Neural cell (in vitro differentiated cells): ENCODE measurements at regions not wholly inside any gene's neighbourhood (a gene's known extent, or its start where the extent isn't known, plus 50 kb on each side); places are given as distances from the start of the nearest gene placed in this dataset.

Experiments
- H2AFZ ChIP-seq: fragments of 200-600, 300-800 bp; sonication (generic), shearing (Covaris generic); 2 replicates; pipeline ENCODE4 v1.6.0; 2014; ENCODE audit warnings: low read depth, mild to moderate bottlenecking, antibody characterized with exemption, low read length, moderate library complexity
- H3F3A ChIP-seq: fragments of 200-600 bp; shearing (Covaris generic); 2 replicates; pipeline ENCODE4 v1.6.1; 2016; ENCODE audit warnings: mild to moderate bottlenecking, moderate library complexity, mixed read lengths, antibody characterized with exemption, low read length; ENCODE audit not compliant: insufficient read depth, poor library complexity, severe bottlenecking
- H3K27ac ChIP-seq: fragments of 200-600, 300-800 bp; sonication (generic), shearing (Covaris generic); 2 replicates; pipeline ENCODE4 v1.5.1; 2014; ENCODE audit warnings: mild to moderate bottlenecking, low read length, moderate library complexity
- H3K27me3 ChIP-seq: fragments of 300-800, 200-600 bp; sonication (generic), shearing (Covaris generic); 2 replicates; pipeline ENCODE4 v1.6.0; 2014; ENCODE audit warnings: mild to moderate bottlenecking, low read depth, low read length, moderate library complexity; ENCODE audit not compliant: insufficient read depth
- H3K36me3 ChIP-seq: fragments of 300-800, 200-600 bp; sonication (generic), shearing (Covaris generic); 2 replicates; pipeline ENCODE4 v1.5.1; 2014; ENCODE audit warnings: mild to moderate bottlenecking, antibody characterized with exemption, low read length, moderate library complexity; ENCODE audit not compliant: insufficient read depth
- H3K4me2 ChIP-seq: fragments of 300-800, 200-600 bp; sonication (generic), shearing (Covaris generic); 2 replicates; pipeline ENCODE4 v1.6.0; 2014; ENCODE audit warnings: mild to moderate bottlenecking, low read length
- H3K4me3 ChIP-seq: fragments of 300-800, 200-600 bp; sonication (generic), shearing (Covaris generic); 2 replicates; pipeline ENCODE4 v1.5.1; 2014; ENCODE audit warnings: mild to moderate bottlenecking, low read length, moderate library complexity
- H3K79me2 ChIP-seq: fragments of 200-600 bp; shearing (Covaris generic); replicated peaks from 2 replicates; pipeline ENCODE4 v1.6.0; 2014; ENCODE audit warnings: mild to moderate bottlenecking, low read length, moderate library complexity; ENCODE audit not compliant: insufficient read depth
- H3K9ac ChIP-seq: fragments of 300-800, 200-600 bp; sonication (generic), shearing (Covaris generic); 2 replicates; pipeline ENCODE4 v1.6.1; 2016; ENCODE audit warnings: mild to moderate bottlenecking, low read length, mixed read lengths
- H3K9me2 ChIP-seq: fragments of 200-600 bp; shearing (Covaris generic); 2 replicates; pipeline ENCODE4 v1.6.1; 2016; ENCODE audit warnings: mild to moderate bottlenecking, low read length, mixed read lengths; ENCODE audit not compliant: insufficient read depth
- H3K9me3 ChIP-seq: fragments of 200-600, 300-800 bp; sonication (generic), shearing (Covaris generic); 2 replicates; pipeline ENCODE4 v1.6.1; 2016; ENCODE audit warnings: mild to moderate bottlenecking, mixed run types, low read length, moderate library complexity, mixed read lengths
- H4K20me1 ChIP-seq: fragments of 200-600 bp; shearing (Covaris generic); 2 replicates; pipeline ENCODE4 v1.6.1; 2016; ENCODE audit warnings: mild to moderate bottlenecking, mixed run types; ENCODE audit not compliant: insufficient read depth
- EP300 ChIP-seq: fragments of 450-650 bp; conservative IDR thresholded peaks from 2 replicates; pipeline ENCODE4 v1.6.1; 2014; ENCODE audit warnings: antibody characterized with exemption, mild to moderate bottlenecking, moderate library complexity; ENCODE audit not compliant: poor library complexity, severe bottlenecking
- EZH2 ChIP-seq: fragments of 200-600, 300-800 bp; shearing (Covaris generic), sonication (generic); IDR thresholded peaks from 2 replicates; pipeline ENCODE4 v1.6.1; 2014; ENCODE audit warnings: antibody characterized with exemption, low read length, borderline replicate concordance, mild to moderate bottlenecking; ENCODE audit not compliant: insufficient read depth, poor library complexity, severe bottlenecking
- MXI1 ChIP-seq: fragments of 450-650 bp; conservative IDR thresholded peaks from 2 replicates; pipeline ENCODE4 v1.6.1; 2014; ENCODE audit warnings: antibody characterized with exemption, mild to moderate bottlenecking; ENCODE audit not compliant: poor library complexity, severe bottlenecking
- POLR2AphosphoS5 ChIP-seq: IDR thresholded peaks from 2 replicates; pipeline ENCODE4 v1.6.1; 2012
- RAD21 ChIP-seq: fragments of 450-650 bp; conservative IDR thresholded peaks from 2 replicates; pipeline ENCODE4 v1.6.1; 2014; ENCODE audit warnings: antibody characterized with exemption, mild to moderate bottlenecking, moderate library complexity
- SMC3 ChIP-seq: fragments of 450-650 bp; conservative IDR thresholded peaks from 2 replicates; pipeline ENCODE4 v1.6.1; 2014; ENCODE audit warnings: antibody characterized with exemption, mild to moderate bottlenecking, moderate library complexity; ENCODE audit not compliant: poor library complexity
- TAF1 ChIP-seq: IDR thresholded peaks from 2 replicates; pipeline ENCODE4 v1.6.1; 2012; ENCODE audit warnings: low read depth
- TF ChIP-seq, protein P1 (sequence below): fragments of 450-650 bp; IDR thresholded peaks from 2 replicates; pipeline ENCODE4 v1.5.1; 2014; ENCODE audit warnings: antibody characterized with exemption, mild to moderate bottlenecking, moderate library complexity; ENCODE audit not compliant: poor library complexity, severe bottlenecking
- TF ChIP-seq, protein P2 (sequence below): IDR thresholded peaks from 2 replicates; pipeline ENCODE4 v1.6.1; 2012; ENCODE audit warnings: borderline replicate concordance

DNA sequence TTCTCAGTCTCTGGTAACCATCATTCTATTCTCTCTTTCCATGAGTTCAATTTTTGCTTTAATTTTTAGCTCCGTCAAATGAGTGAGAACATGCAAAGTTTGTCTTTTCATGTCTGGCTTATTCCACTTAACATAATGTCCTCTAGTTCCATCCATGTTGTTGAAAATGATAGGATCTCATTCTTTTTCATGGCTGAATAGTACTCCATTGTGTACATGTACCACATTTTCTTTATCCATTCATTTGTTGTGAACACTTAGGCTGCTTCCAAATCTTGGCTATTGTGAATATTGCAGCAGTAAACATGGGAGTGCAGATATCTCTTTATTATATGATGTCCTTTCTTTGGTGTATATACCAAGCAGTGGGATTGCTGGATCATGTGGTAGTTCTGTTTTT is 145.4 kb upstream of the E2F7 start:
- Histone ChIP-seq H3K79me2 (no peaks in the 10 kb centered on the region), H2AFZ (no peak overlapping the region), H3K27ac (no peak overlapping the region), H4K20me1 (no peaks in the 10 kb centered on the region), H3K4me2 (no peak overlapping the region), H3K27me3 (no peaks in the 10 kb centered on the region), H3K9me2 (no peaks in the 10 kb centered on the region), H3K9me3 (no peaks in the 10 kb centered on the region), H3K4me3 (no peak overlapping the region), H3F3A (no peaks in the 10 kb centered on the region), H3K36me3 (no peaks in the 10 kb centered on the region), H3K9ac (no peak overlapping the region)
- TF ChIP-seq POLR2AphosphoS5 (no peak), EP300 (no peak), EZH2 (no peak), MXI1 (no peak), SMC3 (no peak), RAD21 (no peak), TAF1 (no peak)
- TF ChIP-seq, protein P1, sequence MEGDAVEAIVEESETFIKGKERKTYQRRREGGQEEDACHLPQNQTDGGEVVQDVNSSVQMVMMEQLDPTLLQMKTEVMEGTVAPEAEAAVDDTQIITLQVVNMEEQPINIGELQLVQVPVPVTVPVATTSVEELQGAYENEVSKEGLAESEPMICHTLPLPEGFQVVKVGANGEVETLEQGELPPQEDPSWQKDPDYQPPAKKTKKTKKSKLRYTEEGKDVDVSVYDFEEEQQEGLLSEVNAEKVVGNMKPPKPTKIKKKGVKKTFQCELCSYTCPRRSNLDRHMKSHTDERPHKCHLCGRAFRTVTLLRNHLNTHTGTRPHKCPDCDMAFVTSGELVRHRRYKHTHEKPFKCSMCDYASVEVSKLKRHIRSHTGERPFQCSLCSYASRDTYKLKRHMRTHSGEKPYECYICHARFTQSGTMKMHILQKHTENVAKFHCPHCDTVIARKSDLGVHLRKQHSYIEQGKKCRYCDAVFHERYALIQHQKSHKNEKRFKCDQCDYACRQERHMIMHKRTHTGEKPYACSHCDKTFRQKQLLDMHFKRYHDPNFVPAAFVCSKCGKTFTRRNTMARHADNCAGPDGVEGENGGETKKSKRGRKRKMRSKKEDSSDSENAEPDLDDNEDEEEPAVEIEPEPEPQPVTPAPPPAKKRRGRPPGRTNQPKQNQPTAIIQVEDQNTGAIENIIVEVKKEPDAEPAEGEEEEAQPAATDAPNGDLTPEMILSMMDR: no peak
- TF ChIP-seq, protein P2, sequence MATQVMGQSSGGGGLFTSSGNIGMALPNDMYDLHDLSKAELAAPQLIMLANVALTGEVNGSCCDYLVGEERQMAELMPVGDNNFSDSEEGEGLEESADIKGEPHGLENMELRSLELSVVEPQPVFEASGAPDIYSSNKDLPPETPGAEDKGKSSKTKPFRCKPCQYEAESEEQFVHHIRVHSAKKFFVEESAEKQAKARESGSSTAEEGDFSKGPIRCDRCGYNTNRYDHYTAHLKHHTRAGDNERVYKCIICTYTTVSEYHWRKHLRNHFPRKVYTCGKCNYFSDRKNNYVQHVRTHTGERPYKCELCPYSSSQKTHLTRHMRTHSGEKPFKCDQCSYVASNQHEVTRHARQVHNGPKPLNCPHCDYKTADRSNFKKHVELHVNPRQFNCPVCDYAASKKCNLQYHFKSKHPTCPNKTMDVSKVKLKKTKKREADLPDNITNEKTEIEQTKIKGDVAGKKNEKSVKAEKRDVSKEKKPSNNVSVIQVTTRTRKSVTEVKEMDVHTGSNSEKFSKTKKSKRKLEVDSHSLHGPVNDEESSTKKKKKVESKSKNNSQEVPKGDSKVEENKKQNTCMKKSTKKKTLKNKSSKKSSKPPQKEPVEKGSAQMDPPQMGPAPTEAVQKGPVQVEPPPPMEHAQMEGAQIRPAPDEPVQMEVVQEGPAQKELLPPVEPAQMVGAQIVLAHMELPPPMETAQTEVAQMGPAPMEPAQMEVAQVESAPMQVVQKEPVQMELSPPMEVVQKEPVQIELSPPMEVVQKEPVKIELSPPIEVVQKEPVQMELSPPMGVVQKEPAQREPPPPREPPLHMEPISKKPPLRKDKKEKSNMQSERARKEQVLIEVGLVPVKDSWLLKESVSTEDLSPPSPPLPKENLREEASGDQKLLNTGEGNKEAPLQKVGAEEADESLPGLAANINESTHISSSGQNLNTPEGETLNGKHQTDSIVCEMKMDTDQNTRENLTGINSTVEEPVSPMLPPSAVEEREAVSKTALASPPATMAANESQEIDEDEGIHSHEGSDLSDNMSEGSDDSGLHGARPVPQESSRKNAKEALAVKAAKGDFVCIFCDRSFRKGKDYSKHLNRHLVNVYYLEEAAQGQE: no peak

DNA sequence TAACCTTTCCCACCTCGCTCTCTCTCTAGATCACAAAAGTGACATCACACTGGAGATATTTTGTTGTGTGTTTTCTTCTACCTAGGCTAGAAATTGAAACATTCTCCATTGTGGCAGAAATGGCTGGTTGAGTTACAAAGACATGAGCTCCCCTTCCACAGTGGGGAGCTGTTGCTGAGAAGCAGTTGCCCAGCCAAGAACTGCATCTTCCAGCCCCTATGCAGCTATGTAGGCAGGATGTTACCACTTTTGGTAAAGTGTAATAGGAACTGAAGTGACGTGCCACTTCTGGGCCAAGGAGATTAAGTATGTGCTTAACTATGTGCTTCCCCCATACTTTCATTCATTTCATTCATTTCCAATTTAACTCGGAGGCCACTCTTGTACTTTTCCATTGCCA is 138.7 kb upstream of the E2F7 start:
- Histone ChIP-seq H3K79me2 (no peaks in the 10 kb centered on the region), H3K36me3 (no peaks in the 10 kb centered on the region), H3K4me3 (no peak overlapping the region), H3K4me2 (no peak overlapping the region), H4K20me1 (no peaks in the 10 kb centered on the region), H3K9ac (no peak overlapping the region), H3K27me3 (no peaks in the 10 kb centered on the region), H3K9me2 (no peaks in the 10 kb centered on the region), H3K9me3 (no peaks in the 10 kb centered on the region), H2AFZ (no peak overlapping the region), H3F3A (no peaks in the 10 kb centered on the region), H3K27ac (no peak overlapping the region)
- no peak for TF ChIP-seq POLR2AphosphoS5
- TF ChIP-seq RAD21: no peak
- no peak for TF ChIP-seq SMC3
- TF ChIP-seq EZH2: no peak
- TF ChIP-seq, protein P1: no peak
- TF ChIP-seq, protein P2: no peak
- no peak for TF ChIP-seq EP300
